NCI-H2196 treated with DMSO at 0.1 percent for 48 hours (cell line): ENCODE measurements at regions not wholly inside any gene's neighbourhood (a gene's known extent, or its start where the extent isn't known, plus 50 kb on each side); places are given as distances from the start of the nearest gene placed in this dataset.

Experiments
- DNase-seq: peaks from one replicate; lab custom pipeline; 2025; ENCODE audit not compliant: unreplicated experiment; lab: John Stamatoyannopoulos, UW

DNA sequence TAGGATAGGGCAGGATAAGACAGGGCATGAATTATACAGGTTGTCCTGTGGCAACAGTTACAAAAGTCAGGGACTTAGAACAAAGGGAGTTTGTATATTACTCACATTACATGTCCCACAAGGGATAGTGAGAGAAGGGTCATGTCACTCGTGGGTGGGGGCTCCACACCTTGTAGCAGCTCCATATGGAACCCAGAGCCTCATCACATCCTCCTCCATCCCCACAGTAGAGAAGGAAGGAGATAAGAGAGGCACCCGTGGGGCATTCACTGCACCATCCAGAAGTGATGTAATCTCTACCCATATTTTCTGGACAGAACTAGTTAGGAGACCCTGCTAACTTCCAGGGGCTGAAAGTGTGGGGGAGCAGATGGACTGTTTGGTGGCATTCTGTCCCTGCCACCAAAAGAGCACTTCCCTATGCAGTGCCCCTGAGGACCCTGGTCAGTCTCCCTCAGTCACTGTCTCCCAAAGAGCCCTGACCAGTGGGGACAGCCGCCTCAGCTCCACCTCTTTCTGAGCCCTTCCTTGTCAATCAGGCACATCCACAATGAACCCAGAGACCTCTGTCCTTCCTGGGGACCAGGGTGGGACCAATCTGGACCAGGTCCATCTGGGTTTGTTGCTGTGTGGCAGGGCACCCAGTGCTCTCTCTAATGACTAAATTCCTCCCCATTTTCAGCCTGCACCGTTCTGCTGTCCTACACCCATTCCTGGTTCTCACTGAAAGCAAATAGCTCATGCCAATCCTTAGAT is 154.8 kb upstream of the ETV3 start:
- no peak for DNase-seq

DNA sequence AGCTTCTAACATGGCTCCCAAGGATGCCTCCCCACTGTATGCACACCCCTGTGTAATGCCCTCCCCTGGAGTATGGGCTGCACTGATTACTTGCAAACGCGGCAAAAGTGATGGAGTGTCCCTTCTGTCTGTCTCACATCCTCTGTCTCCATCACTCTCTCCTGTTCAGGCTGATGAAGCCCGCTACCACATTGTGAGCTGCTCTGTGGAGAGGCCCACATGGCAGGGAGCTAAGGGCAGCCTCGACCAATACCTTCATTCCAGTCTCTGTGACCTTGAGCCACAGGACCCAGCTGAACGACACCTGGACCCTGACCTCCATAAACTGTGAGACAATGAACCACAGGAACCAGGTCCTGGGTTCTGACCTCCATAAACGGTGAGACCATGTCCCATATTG is 154.1 kb upstream of the ETV3 start:
- no peak for DNase-seq

GRCh38 chr1:157291083-157291482 is 152.9 kb upstream of the ETV3 start:
- DNase-seq: no peak

- DNase-seq: no peak
These were observed 151.4 kb upstream of the ETV3 start for GRCh38 chr1:157289424-157290105.

- no peak for DNase-seq
These were observed 150.8 kb upstream of the ETV3 start for GRCh38 chr1:157288996-157289395.

GRCh38 chr1:157288492-157288891 is 150.3 kb upstream of the ETV3 start:
- DNase-seq: no peak

DNA sequence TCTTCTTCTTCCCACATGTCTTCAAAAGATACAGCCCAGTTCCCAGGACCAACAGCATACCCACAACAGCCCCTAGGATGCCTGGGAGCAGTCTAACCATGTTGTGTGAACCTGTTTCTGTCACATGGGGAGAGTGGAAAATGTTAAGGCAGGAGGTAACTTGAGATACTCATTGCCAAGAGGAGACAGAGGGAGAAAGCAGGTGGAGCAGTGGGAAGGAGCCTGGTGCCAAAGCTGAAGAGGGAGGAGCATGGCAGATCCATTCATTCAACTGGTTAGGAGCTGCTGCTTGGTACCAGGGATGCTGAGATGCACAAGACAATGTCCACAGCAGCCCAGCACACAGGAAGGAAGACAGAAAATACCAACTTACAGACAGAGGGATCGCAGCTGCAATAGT is 149.8 kb upstream of the ETV3 start:
- DNase-seq: no peak

- no peak for DNase-seq
These were observed 149.3 kb upstream of the ETV3 start for GRCh38 chr1:157287462-157287861.

- DNase-seq: no peak
These were observed 148.6 kb upstream of the ETV3 start for GRCh38 chr1:157286646-157287420.

DNA sequence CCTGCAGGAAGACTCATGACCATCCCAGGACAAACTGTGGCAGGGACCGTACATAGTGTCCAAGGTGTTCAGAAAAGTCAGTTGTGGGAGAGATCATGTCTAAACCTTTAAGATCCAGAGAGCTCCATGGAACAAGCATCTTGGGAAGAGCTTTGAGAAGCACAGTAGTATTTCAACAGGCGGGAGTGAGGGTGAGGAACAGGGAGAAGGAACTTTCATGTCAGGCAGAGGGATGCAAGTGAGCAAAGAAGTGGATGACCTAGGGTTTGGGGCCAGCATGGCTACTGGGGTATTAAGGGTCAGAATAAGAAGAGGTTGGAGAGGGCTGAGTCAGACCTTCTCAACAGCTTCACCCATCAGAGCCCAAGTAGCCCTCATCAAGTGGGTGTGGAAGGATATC is 147.9 kb upstream of the ETV3 start:
- no peak for DNase-seq

- no peak for DNase-seq
These were observed 146.3 kb upstream of the ETV3 start for GRCh38 chr1:157284451-157284850.

DNA sequence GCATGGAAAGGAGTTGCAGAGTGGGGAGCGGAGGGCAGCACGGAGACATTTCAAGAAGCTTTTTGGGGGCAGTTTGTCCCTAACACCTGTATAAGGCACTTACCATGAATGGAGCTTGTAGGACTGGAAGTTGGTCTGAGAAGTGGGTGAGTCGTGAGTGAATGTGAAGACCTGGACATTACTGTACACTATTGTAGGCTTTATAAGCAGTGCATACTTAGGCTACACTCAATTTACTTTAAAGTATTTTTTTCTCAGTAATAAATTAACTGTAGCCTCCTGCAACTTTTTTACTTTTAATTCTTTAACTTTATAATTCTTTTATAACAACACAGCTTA is 141.6 kb upstream of the ETV3 start:
- DNase-seq: no peak

DNA sequence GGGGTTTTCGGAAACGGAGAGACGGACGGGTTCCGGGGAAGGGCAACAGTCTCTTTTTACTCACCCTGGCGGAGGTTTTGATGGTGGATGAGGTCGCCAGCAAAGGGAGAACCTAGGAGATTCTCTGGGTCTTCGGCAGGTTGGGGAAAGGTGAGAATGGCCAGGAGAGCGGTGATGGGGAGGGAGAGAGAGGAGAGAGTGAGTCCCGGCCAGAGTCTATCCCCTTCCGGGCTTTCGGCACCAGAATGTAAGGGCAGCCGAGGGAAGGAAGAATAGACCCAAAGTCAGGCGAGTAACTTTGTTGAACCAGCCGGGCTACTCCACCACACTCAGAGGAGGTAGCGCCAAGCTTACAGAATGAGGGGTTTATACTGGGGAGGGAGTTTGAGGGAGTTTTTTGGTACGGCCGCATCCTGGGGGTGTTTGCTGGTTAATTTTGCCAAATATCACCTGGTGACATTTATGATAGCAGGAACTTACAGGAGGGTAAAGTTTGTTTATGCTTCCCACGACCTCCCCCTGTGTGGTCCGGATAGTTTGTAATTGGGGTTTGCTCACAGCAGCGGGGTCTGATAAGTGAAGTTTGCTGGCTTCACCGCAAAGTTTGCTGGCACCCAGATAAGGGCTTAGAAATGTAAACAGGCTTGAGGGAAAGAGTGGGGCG is 141.1 kb upstream of the ETV3 start:
- DNase-seq: no peak

- no peak for DNase-seq
These were observed 140.4 kb upstream of the ETV3 start for GRCh38 chr1:157278383-157279137.

- DNase-seq: no peak
These were observed 139.7 kb upstream of the ETV3 start for GRCh38 chr1:157277913-157278312.

DNA sequence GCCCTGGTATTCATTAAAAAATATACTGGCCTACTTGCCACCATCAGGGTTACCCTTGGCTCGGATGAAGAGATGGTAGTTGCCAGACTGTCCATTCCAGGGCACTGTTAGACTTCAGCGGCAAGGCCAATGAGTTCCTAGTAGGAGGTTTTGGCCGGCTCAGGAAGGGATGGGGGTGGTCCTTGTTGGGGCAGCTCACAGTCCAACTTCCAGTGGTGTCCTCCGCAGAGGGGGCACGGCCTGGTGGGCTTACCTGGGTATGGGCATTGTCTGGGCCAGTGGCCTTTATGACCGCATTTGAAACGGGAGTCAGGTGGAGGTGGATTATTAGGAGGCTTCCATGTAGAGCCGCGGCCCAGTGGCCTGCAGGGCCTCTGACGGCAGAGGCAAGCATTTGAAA is 139.1 kb upstream of the ETV3 start:
- no peak for DNase-seq

DNA sequence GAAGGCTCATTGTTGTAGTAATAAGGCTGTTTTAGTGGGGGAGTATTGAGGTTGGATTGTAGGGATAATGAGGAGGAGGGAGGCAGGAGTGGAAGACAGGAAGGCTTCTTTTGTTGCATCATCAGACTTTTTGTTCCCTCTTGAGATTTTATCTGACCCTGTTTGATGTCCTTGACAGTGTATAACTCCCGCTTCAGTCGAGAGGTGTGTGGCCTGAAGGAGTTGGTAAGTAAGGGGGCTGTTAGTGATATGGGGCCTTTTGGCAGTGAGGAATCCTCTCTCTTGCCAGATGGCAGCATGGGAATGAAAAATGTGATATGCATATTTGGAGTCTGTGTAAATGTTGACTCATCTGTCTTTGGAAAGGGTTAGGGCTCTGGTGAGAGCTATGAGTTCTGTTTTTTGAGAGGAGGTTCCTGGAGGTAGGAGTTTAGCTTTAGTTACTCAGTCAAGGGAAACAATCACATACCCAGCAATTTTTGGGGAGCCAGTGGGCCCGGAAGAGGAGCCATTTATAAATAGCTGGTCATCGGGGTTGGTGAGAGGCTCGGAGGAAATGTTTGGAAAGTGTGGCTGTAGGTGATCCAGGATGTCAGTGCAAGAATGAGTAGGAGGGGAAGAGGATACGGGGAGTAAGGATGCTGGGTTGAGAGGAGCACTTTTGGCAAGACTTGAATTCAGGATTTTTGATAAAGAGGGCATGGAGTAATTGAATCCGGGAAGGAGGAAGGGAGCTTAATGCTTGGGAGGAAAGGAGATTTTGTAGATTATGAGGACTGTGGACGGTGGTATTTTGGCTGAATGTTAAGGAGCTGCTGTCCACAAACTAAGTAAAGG is 136.7 kb upstream of the ETV3 start:
- no peak for DNase-seq

DNA sequence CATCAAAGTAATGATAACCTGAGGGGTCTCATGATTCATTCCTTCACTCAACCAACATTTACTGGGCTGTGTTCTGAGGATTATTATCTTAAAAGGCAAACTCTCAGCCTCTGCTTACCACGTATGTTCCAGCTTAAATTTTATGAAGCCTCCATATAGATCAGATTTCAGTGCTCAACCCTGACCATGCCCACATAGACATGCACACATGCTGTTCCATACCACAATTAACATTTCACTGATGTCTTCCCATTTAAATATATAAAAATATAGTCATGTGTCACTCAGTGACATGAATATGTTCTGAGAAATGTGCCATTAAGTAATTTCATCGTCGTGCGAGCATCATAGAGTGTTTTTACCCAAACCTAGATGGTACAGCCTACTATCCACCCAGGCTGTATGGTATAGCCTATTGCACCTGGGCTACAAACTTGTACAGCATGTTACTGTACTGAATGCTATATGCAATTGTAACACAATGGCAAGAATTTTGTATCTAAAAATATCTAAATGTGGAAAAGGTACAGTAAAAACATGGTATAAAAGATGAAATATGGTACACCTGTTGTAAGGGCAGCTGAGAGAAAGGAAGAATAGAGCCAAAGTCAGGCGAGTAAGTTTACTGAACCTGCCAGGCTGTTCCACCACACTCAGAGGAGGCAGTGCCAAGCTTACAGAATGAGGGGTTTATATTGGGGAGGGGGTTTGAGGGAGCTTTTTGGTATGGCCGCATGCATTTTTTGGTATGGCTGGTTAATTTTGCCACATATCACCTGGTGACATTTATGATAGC is 134.7 kb upstream of the ETV3 start:
- no peak for DNase-seq

GRCh38 chr1:157272264-157272663 is 134.1 kb upstream of the ETV3 start:
- DNase-seq: no peak
